ENCODE measurements at regions not wholly inside any gene's neighbourhood (a gene's known extent, or its start where the extent isn't known, plus 50 kb on each side); places are given as distances from the start of the nearest gene placed in this dataset.
"Not testable (repeated sequence)": the region's sequence is repeated elsewhere in the genome, so short reads cannot be mapped to it uniquely, and the experiment has no call there.

DNA sequence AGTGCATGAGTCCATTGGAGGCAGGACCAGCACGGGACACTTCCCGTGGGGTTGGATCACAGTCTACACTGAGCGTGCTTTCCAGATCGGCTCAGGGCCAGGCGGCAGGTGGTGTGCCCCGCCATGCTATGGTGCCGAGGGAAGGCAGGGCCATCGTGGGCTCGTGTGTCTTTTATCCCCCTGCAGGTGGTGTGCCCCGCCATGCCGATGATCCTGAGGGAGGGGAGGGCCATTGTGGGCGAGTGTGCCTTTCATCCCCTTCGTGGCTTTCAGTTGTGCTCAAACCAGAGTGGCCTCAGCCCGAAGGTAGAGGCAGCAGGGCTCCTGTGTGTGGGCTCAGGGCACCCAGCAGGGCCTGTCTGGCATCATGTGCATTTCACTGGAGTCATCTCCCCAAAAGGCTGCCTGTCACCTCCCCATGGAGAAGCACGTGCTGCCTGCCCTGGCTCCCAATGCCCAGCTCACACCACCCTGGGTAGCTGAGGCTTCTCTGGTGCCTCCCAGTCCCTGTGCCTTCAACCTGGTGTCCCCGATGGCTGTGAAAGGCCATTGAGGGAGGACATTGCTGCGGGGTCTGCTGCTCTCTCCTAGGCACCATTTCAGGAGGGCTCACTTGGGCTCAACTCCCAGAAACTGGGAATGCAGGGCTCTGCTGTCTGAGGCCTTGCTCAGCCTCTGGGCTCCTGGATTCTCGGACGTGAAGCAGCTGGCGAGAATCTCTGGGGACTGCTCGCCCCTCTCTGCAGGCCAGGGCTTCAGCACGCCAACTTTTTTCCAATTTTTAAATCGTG lies 207.6 kb downstream of the NPIPB11 start:
- Mint-ChIP-seq H3K27me3 (no peaks in the 10 kb centered on the region), H3K9me3 (peaks cover 12% of the 10 kb centered on the region), H3K4me3 (no peak overlapping the region), H3K27ac (no peak overlapping the region), H3K36me3 (ENCODE audit: low read depth) (no peaks in the 10 kb centered on the region), H3K4me1 (no peaks in the 10 kb centered on the region)
- intact Hi-C loops (cut with micrococcal nuclease): no loop called here
- DNase-seq: no peak

DNA sequence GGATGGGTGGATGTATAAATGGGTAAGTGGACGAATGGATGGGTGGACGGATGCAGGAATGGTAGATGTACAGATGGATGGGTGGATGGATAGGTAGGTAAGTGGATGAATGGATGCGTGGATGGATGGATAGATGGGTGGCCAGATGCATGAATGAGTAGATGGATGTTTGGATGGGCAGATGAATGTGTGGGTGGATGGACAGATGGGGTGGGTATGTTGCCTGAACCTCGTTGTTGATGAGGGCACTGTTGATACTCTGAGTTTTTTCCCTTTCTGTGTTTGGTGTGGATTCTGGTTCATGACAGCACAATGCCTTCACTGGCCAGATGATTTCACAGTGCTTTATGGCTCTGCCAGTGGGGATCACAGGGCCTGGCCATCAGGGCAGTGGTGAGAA lies 208.3 kb downstream of the NPIPB11 start:
- H3K27ac Mint-ChIP-seq: no peak overlapping the region
- no peaks in the 10 kb centered on the region for H3K4me1 Mint-ChIP-seq
- intact Hi-C loops (cut with micrococcal nuclease): no loop called here
- H3K4me3 Mint-ChIP-seq: no peak overlapping the region
- H3K9me3 Mint-ChIP-seq: peaks cover 12% of the 10 kb centered on the region
- H3K36me3 Mint-ChIP-seq (ENCODE audit: low read depth): no peaks in the 10 kb centered on the region
- H3K27me3 Mint-ChIP-seq: no peaks in the 10 kb centered on the region
- DNase-seq: no peak

DNA sequence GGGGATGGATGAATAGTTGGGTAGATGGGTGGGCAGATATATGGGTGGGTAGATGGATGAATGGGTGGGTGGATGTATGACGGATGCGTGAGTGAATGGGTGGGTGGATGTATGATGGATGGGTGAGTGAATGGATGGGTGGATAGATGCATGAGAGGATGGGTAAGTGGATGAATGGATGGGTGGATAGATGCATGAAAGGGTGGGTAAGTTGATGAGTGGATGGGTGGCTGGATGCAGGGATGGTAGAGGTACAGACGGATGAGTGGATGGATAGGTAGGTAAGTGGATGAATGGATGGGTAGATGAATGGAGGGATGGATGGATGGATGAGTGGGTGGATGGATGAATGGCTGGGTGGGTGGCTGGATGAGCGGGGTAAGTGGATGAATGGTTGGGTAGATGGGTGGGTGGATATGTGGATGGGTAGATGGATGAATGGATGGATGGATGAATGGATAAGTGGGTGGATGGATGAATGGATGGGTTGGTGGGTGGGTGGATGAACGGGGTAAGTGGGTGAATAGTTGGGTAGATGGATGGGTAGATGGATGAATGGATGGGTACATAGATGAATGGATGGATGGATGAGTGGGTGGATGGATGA lies 208.9 kb downstream of the NPIPB11 start:
- H3K36me3 Mint-ChIP-seq (ENCODE audit: low read depth); H3K4me1 Mint-ChIP-seq; DNase-seq; H3K27ac Mint-ChIP-seq; H3K4me3 Mint-ChIP-seq; intact Hi-C loops (cut with micrococcal nuclease); H3K27me3 Mint-ChIP-seq: not testable (repeated sequence)
- H3K9me3 Mint-ChIP-seq: peaks cover 12% of the 10 kb centered on the region

DNA sequence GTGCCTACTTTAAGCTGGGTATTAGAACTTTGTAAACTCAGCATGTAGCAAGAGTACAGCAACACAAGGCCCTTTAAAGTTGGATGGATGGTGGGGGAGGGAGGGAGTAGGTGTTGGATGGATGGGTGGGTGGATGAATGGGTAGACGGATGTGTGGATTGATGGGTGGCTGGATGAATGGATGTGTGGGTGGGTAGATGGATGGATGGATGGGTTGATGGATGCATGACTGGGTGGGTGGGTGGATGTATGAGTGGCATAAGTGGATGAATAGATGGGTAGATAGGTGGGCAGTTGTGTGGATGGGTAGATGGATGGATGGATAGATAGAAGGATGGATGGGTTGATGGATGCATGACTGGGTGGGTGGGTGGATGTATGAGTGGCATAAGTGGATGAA lies 209.8 kb downstream of the NPIPB11 start:
- peaks cover 12% of the 10 kb centered on the region for H3K9me3 Mint-ChIP-seq
- H3K27ac Mint-ChIP-seq; intact Hi-C loops (cut with micrococcal nuclease); DNase-seq; H3K36me3 Mint-ChIP-seq (ENCODE audit: low read depth); H3K4me1 Mint-ChIP-seq; H3K27me3 Mint-ChIP-seq; H3K4me3 Mint-ChIP-seq: not testable (repeated sequence)

DNA sequence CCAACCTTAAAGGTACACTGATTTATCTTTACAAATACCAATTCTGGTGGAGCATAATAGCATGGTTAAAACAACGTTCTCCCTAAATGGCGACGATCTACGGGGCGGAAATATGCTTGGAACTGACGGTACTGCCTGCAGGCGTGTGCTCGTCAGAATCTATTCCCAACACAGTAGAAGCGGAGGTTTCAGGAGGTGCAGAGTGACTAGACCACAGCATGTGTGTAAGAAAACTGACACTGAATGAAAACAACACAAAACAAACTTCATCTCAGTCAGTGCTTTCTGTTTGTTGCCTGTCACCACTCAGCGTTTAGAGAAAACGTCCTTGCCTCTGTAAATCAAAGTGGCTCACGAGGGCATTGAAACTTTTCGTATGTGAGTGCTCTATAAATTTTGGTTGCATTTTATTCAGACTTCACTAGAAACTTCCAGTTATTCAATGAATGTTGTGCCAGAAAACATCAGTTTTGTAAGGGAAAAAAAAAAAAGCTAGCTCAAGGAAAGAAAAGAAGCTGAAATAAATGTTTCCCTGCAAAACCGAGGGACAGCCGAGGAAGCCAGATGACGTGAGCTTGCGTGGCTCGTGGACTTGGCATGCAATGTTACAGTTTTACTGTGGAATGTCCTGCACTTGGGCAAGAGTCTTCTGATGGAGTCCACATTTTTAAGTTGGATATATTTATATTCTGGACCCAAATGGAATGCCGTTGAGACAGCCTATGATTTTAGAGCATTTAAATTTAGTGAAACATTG lies 210.4 kb downstream of the LAT start:
- DNase-seq; H3K4me1 Mint-ChIP-seq; H3K4me3 Mint-ChIP-seq; H3K36me3 Mint-ChIP-seq (ENCODE audit: low read depth); intact Hi-C loops (cut with micrococcal nuclease); H3K27ac Mint-ChIP-seq; H3K27me3 Mint-ChIP-seq: not testable (repeated sequence)
- H3K9me3 Mint-ChIP-seq: peaks cover 12% of the 10 kb centered on the region

DNA sequence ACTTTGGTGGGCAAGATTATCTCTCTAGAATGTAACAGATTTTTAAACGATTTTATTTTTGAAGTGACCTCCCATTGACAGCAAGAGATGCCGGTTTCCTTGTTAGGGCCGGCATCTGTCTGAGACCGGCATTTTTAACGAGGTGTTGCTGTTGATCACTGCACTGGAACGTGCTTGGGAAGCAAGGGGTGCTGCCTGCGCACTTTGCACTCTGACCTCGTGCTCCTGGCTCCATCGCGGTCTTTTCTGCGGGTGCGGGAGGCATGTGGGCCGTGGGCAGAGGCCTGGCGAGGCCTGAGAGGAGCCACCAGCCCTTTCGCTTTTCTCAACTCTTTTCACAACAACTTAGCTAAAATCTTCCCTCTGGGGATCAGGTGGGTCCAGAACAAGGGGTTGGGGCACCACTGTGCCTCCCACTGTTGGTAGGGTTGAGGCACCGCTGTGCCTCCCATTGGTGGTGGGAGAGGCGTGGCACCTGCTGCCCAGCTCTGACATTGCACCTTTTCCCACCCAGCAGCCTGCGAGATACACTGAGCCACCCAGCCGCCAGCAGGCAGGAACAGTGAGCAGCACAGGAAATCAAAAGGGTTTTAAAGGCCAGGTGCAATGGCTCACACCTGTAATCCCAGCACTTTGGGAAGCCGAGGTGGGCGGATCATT lies 209.5 kb downstream of the LAT start:
- peaks cover 12% of the 10 kb centered on the region for H3K9me3 Mint-ChIP-seq
- H3K27me3 Mint-ChIP-seq: not testable (repeated sequence)

DNA sequence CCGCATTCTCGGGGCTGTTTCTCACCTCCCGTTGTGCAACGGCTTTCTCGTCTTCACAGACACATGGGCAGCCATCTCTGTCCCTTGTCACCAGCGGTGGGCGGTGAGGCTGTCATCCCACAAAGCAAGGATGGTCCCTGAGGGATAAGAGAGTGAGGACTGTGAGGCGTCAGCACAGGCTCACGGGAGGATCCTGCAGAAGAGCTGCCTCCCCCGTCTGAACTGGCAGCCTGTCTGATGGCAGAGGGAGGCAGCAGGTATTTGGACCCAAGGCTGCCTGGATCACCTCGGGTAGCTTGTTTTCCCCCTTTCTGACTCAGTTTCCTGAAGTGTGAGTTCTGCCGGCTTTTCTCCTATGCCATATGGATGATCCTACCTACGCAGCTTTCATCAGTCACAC lies 208.8 kb downstream of the LAT start:
- DNase-seq; H3K36me3 Mint-ChIP-seq (ENCODE audit: low read depth); H3K4me3 Mint-ChIP-seq; H3K4me1 Mint-ChIP-seq; H3K27ac Mint-ChIP-seq; H3K27me3 Mint-ChIP-seq; intact Hi-C loops (cut with micrococcal nuclease): not testable (repeated sequence)
- peaks cover 12% of the 10 kb centered on the region for H3K9me3 Mint-ChIP-seq

More for the DNA sequence above, 209.5 kb downstream of the LAT start:
- intact Hi-C loops (cut with micrococcal nuclease); H3K4me3 Mint-ChIP-seq; H3K4me1 Mint-ChIP-seq; DNase-seq; H3K36me3 Mint-ChIP-seq (ENCODE audit: low read depth); H3K27ac Mint-ChIP-seq: not testable (repeated sequence)

DNA sequence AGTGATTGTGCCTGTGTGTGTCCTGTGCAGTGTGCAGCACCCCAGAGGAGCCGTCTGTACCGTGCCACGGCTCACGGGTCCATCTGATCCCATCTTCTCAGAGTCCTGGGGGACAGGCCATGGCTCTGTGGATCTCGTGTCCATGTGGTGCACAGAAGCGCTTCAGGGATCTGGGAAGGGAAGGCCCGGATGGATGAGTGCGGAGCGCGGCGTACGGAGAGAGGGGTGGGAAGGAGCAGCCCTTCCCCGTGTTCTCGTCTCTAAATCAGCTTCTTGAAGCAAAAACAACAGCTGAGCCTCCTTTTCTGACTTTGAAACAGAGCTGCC lies 208.4 kb downstream of the LAT start:
- H3K27me3 Mint-ChIP-seq; intact Hi-C loops (cut with micrococcal nuclease); DNase-seq; H3K4me3 Mint-ChIP-seq; H3K4me1 Mint-ChIP-seq; H3K36me3 Mint-ChIP-seq (ENCODE audit: low read depth); H3K27ac Mint-ChIP-seq: not testable (repeated sequence)
- peaks cover 12% of the 10 kb centered on the region for H3K9me3 Mint-ChIP-seq

DNA sequence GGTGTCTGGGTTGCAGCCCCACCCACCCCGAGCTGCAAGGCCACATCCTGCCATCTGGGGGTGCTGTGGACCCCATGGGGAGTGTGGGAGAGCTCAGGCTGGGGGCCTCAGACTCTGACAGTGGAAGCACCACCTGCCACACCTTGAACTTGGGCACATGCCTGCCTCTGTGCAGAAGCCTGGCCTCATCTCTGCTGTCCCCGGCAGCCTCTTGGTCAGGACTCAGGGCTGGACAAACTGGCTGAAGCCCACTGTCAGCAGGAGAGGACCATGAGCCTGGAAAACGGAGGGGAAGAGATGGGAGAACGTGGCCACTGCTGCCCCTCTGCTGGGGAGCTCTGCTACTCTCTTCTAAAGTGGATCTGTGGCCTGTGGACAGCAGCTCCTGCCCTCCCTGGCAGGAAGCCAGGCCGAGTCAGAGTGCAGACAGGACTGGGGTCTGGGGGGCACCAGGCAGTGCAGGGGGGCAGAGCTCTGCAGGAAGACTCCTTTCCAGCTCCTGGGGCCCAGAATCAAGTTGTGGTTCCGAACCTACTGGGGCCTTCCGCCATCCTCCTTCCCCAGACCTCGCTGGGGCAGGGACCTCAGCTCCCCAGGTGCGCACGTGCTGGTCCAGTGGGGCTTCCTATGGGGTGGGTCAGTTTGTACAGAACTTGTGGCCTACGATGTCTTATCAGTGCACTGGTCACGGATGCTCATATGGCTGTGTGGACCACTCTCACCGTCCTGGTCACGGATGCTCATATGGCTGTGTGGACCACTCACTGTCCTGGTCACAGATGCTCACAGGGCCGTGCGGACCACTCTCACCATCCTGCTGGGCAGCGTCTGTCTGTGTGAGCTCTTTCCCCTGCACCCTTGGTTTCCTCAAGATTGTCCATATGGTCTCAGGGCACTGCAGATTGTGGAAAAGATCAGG lies 207.7 kb downstream of the LAT start:
- H3K4me3 Mint-ChIP-seq: no peak overlapping the region
- DNase-seq: no peak
- intact Hi-C loops (cut with micrococcal nuclease): no loop called here
- no peaks in the 10 kb centered on the region for H3K36me3 Mint-ChIP-seq (ENCODE audit: low read depth)
- no peaks in the 10 kb centered on the region for H3K27me3 Mint-ChIP-seq
- no peaks in the 10 kb centered on the region for H3K4me1 Mint-ChIP-seq
- no peak overlapping the region for H3K27ac Mint-ChIP-seq
- peaks cover 5% of the 10 kb centered on the region for H3K9me3 Mint-ChIP-seq

DNA sequence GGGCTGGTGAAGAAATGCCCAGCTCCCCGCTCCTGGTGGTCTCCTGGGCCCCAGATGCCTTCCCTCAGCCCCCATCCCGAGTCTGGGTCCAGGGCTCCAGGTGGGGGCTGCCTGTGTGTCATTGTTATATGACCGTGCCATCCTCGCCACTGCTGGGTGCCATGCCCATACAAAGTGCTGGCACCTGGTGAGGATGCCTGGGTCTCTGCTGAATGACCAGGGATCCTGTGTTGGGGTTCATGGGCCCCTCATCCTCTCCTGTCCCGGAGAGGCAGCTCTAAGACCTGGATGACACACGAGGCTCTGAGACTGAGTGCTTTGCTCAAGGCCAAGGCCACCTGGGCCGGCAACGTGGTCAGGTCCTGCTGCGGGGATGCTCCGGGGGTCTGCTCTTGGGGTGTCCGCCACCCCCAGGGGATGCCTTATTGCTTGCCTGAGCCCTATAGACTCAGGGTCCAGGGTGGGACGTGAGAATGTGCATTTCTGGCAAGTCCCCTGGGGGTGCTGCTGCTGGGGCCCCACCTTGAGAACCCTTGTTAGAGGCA lies 206.9 kb downstream of the LAT start:
- H3K4me1 Mint-ChIP-seq; H3K27ac Mint-ChIP-seq; H3K4me3 Mint-ChIP-seq; DNase-seq; H3K9me3 Mint-ChIP-seq; intact Hi-C loops (cut with micrococcal nuclease); H3K27me3 Mint-ChIP-seq; H3K36me3 Mint-ChIP-seq (ENCODE audit: low read depth): not testable (repeated sequence)

DNA sequence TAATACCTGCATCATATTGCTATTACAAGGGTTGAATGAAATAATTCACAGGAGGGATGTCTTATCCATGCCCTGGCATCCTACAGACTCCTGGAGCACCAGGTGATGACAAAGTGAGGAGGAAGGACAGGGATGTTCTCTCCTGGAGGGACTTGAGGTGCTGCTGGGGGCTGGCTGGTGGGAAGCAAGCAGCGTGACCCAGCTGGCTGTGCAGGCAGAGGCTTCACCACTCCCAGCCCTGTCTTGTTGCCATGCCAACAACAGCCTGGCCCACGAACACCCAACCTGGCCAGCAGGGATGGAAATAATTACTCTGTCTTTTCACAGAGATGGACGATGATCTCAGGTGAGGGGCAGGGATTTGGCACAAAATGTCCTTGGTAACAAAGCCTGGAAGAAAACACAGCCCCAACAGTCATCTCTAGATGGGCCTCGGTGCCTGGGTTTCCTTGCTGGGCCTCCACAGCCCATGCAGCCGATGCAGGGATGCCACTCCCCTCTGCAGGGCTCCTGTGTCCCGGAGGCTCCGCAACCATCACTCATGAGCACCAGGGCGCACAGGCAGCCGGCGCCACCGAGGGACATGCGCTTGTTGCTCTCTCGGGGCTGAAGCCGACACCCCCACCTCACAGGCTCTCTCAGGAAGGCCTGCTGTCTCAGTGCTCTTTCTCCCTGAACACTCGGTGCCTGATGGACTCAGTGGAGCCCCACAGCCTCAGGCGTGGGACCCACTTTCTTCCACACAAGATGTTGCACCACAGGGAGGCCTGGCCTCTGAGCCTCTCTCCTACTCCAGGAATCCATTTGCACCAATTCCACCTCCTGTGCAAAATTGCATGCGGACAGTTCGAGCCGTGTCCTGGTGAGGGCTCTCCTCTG lies 205.9 kb downstream of the LAT start:
- intact Hi-C loops (cut with micrococcal nuclease); DNase-seq; H3K4me1 Mint-ChIP-seq; H3K36me3 Mint-ChIP-seq (ENCODE audit: low read depth); H3K27ac Mint-ChIP-seq; H3K9me3 Mint-ChIP-seq; H3K4me3 Mint-ChIP-seq; H3K27me3 Mint-ChIP-seq: not testable (repeated sequence)

DNA sequence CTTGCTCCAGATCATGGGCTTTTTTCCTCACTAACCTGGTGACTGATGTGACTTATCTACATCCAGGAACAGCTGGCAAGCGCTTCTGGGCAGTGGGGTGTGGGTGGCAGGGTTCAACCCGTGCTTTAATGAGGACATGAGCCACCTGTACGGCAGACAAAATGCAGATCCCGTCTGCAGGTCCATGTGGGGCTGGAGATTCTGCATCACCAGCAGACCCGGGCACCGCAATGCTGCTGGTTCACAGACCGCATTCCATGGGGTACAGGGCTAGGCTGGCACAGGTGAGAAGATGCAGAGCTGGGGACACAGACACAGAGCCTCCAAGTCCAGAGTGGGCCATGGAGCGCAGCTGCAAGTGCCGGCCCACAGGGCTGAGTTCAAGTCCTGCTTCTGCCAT lies 204.0 kb downstream of the LAT start:
- H3K27me3 Mint-ChIP-seq; intact Hi-C loops (cut with micrococcal nuclease); H3K4me1 Mint-ChIP-seq; DNase-seq; H3K9me3 Mint-ChIP-seq; H3K36me3 Mint-ChIP-seq (ENCODE audit: low read depth); H3K4me3 Mint-ChIP-seq; H3K27ac Mint-ChIP-seq: not testable (repeated sequence)

All from activated CD4-positive, alpha-beta T cell treated with anti-CD3 and anti-CD28 coated beads, Interleukin-2, amount 10 ng/mL, durations not matched to agents 24 days and 14 days (primary cell).